DMS153 (cell line): ENCODE measurements at regions not wholly inside any gene's neighbourhood (a gene's known extent, or its start where the extent isn't known, plus 50 kb on each side); places are given as distances from the start of the nearest gene placed in this dataset.

Experiments used
- DNase-seq: peaks from one replicate; lab custom pipeline; 2025; lab: John Stamatoyannopoulos, UW

- DNase-seq: no peak
Observed at GRCh38 chr4:71691416-71692073, 92.3 kb downstream of the GC start.

GRCh38 chr4:71689822-71690221, 94.1 kb downstream of the GC start:
- DNase-seq: no peak

GRCh38 chr4:71687056-71687455, 96.8 kb downstream of the GC start:
- no peak for DNase-seq

- DNase-seq: no peak
Observed at GRCh38 chr4:71685975-71686374, 97.9 kb downstream of the GC start.

- DNase-seq: no peak
Observed at GRCh38 chr4:71683309-71683708, 100.6 kb downstream of the GC start.

GRCh38 chr4:71680706-71681105, 103.2 kb downstream of the GC start:
- no peak for DNase-seq

- no peak for DNase-seq
Observed at GRCh38 chr4:71677568-71677967, 106.3 kb downstream of the GC start.

- DNase-seq: no peak
Observed at GRCh38 chr4:71669291-71669690, 114.6 kb downstream of the GC start.

- no peak for DNase-seq
Observed at GRCh38 chr4:71665358-71665757, 118.5 kb downstream of the GC start.

GRCh38 chr4:71664366-71664765, 119.5 kb downstream of the GC start:
- no peak for DNase-seq

- no peak for DNase-seq
Observed at GRCh38 chr4:71663780-71664179, 120.1 kb downstream of the GC start.

- DNase-seq: no peak
Observed at GRCh38 chr4:71659979-71660378, 123.9 kb downstream of the GC start.

- DNase-seq: no peak
Observed at GRCh38 chr4:71648923-71649322, 135.0 kb downstream of the GC start.

GRCh38 chr4:71648448-71648847, 135.4 kb downstream of the GC start:
- no peak for DNase-seq

- DNase-seq: no peak
Observed at GRCh38 chr4:71639380-71639779, 144.5 kb downstream of the GC start.

GRCh38 chr4:71635139-71635748, 148.6 kb downstream of the GC start:
- DNase-seq: peak; percentile 42

GRCh38 chr4:71634364-71634763, 149.5 kb downstream of the GC start:
- no peak for DNase-seq

GRCh38 chr4:71630803-71631202, 153.1 kb downstream of the GC start:
- DNase-seq: no peak

- no peak for DNase-seq
Observed at GRCh38 chr4:71625005-71625404, 158.9 kb downstream of the GC start.
